SKM-1 (cell line): ENCODE measurements at regions not wholly inside any gene's neighbourhood (a gene's known extent, or its start where the extent isn't known, plus 50 kb on each side); places are given as distances from the start of the nearest gene placed in this dataset.
"Not testable (repeated sequence)": the region's sequence is repeated elsewhere in the genome, so short reads cannot be mapped to it uniquely, and the experiment has no call there.

Source experiments
- DNase-seq: peaks from one replicate; lab custom pipeline; 2025; ENCODE audit not compliant: unreplicated experiment; lab: John Stamatoyannopoulos, UW

DNA sequence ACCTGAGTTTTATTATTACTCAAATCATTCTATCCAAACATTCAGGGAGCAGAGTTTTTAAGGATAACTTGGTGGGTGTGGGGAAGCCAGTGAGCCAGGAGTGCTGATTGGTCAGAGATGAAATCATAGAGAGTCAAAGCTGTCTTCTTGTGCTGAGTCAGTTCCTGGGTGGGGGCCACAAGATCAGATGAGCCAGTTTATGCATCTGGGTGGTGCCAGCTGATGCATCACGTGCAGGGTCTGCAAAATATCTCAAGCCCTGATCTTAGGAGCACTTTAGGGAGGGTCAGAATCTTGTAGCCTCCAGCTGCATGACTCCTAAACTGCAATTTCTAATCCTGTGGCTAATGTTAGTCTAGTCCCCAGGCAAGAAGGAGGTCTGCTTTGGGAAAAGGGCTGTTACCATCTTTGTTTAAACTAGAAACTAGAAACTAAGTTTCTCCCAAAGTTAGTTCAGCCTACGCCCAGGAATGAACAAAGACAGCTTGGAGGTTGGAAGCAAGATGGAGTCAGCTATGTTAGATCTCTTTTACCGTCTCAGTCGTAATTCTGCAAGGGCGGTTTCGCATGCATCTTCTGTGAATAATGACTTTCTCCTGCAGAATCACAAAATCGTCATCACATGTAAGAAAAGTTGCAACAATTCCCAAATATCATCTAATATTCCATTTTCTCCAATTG is 97.5 kb downstream of the ZNF664 start:
- DNase-seq: not testable (repeated sequence)

DNA sequence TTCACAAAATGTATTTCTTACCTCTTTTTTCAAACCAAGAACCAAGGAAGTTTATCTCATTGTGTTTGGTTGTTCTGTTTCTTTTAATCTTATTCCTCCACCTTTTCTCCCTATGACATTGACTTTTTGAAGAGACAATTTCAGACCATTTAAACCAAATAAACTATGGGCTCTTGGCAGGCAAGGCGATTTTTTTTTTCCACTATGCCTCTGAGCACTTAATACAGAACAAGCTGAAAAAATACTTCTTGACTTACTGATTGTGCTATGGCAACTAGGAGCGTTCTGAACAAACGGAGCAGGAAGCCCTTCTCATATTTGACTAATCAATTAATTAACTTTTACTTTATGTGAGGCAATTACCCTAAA is 98.0 kb downstream of the ZNF664 start:
- no peak for DNase-seq

DNA sequence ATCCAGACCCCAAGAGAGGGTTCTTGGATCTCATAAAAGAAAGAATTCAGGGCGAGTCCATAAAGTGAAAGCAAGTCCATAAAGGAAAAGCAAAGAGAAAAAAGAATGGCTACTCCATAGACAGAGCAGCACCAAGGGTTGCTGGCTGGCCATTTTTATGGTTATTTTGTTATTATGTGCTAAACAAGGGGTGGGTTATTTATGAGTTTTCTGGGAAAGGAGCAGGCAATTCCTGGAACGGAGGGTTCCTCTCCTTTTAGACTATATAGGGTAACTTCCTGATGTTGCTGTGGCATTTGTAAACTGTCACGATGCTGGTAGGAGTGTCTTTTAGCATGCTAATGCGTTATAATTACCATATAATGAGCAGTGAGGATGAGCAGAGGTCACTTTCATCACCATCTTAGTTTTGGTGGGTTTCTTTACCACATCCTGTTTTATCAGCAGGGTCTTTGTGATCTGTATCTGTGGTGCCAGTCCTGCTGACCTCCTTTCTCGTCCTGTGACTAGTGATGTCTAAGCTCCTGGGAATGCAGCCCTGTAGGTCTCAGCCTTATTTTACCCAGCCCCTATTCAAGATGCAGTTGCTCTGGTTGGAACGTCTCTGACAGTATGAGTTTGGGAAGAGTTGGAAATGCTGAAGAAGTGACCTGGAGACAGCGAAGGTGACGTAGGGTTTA is 100.5 kb downstream of the ZNF664 start:
- DNase-seq: no peak

DNA sequence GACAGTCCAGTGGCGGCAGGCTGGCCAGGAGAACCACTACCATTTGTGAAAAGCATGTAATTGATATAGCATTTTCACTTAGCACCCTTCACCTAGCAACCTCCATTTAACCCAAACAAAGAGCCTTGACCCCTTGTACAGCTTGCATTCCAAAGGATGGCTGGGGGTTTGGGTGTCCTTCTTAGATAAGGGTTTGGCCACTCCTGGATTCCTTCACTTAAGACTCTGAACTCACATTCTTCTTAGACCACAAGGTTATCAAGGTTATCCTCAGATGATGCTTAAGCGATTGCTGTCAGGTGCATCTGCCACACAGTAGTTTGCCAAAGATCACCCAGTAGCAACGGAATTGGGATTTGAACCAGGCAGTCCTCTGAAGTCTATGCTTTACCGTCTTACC is 102.8 kb downstream of the ZNF664 start:
- no peak for DNase-seq

DNA sequence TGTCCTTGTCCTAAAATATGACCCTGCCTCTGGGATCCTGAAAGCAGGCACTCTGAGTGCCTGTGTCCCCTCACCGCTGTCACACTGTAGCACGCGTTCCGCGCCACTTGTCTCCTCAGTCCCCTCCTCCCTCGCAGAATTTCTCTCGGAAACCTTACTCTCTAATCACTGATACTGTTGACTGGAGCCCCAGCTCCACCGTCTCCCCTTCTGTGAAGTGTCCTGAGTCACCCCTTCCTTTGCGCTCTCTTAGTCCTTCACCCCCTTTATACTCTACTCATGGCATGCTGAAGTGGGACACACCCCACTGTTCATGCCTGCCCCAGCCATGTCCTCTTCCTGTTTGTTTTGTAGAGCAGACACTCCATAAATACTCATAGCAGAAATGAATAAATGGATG is 104.7 kb downstream of the ZNF664 start:
- DNase-seq: no peak

DNA sequence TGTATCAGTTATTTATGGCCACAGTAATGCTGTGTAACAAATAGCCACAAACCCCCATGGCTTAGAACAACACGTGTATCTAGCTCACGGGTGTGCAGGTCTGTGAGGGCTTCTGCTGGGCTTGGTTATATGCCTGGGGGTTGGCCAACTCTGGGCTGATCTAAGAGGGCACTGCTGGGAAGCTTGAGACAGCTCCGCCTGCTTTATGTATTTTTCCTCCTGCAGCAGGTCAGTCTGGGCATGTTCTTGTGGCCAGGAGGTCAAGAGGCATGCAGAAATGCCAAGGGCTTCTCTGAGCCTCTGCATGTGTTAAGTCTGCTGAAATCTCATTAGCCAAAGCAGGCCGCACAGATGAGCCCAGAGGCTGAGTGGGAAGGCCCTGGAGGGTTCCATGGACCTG is 105.8 kb downstream of the ZNF664 start:
- DNase-seq: no peak

DNA sequence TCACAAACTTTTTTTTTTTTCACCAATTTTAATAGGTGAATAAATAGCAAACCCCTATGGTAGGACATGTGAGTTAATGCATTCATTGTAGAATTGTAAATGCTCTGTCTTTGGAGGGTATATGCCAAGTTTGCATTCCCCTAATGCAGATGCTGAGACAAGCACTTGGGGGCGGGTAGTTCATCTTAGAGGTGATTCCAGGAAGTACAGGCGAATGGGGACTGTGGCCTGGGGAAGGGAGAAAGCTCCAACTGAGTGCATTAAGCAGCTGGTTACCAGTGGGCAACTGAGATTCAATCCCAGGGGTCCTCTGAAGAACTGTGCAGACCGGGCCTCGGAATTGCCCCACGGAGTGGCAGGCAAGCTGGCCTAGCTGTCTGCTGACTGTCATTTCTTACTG is 107.6 kb downstream of the ZNF664 start:
- no peak for DNase-seq

DNA sequence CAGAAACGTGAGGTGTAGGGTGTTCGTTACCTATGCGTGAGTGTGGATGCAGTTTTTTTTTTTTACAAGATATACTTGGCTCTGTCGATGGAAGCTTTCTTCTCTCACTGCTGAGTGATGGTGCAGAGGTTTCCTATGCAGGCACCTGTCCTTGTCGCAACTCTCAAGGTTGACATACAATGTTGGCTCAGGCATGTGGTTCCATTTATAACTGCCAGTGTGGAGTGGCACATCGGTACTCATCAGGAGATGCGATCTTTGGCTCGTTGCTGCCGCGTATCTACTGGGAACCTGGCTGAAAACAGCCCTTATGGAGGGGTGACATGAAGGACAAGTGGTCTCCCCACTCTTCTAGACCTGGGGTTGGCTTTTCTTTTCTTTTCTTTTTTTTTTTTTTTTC is 109.0 kb downstream of the ZNF664 start:
- DNase-seq: no peak

DNA sequence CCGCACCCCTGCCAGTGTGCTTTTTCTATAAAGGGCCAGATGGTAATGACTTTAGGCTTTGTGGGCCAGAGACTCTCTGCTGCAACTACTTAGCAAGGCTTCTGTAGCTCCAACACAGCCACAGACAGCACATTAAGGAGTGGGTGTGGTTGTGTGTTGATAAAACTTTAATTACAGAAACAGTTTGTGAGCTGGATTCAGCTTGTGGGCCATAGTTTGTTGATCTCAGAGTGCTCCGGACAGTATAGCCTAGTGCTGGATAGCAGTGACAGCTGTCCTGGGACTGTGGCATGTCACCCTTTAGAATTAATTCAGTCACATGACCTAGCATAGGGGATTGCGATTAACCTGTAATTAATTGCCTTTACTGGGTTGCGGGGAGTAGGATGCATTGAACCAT is 109.7 kb downstream of the ZNF664 start:
- DNase-seq: no peak

DNA sequence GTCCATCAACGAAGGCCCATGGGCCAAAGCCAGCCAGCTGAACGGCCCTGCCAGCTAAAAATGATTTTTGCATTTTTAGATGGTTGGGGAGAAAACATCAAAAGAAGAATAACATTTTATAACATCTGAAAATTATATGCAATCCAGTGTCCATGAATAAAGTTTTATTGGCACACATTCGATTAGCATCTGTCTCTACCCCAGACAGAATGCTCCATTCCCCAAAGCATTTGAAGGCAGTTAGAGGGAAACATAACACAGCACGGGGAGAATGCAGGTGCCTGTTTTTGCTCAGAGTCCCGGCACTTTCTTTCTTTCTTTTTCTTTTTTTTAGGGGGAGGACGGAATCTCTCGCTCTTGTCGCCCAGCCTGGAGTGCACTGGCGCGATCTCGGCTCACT is 110.7 kb downstream of the ZNF664 start:
- DNase-seq: no peak

DNA sequence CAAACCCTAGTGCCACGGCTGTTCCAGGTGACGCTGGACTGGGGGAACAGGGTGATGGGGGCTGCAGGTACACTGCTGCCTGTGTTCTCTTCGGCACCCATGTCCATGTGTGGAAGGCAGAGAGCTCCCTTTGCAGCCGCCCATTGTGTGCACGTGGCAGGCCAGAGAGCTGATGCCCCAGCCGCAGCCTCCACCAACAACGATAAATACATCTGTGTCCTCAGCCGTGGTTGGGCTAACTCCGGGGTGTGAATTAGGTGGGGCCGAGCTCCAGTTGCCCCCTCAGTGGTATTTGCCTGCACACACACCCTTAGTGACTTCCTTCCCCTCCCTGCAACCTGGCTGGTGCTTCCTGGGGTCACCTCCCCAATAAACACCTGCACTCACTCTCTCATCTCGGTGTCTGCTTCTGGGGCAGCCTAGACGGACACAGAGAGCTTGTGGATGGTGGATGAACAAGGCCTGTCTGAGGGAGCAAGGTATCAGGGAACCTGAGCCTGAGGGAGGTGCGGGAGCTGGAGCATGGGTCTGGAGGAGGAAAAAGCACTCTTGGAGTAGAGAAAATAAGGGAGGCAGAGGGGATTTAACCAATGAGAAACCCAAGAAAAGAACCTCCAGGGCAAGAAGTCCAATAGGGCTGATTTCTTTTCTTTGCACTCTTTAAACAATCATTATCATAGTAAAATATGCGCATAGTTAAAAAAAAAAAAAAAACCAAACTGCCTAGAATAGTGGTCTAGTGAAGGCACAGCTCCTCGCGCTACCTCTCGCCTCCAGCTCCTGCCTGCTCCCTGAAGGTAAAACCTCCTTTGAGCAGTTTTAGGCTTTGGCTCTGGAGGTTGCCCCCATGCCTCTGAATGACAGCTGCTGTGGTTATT is 112.6 kb downstream of the ZNF664 start:
- no peak for DNase-seq

DNA sequence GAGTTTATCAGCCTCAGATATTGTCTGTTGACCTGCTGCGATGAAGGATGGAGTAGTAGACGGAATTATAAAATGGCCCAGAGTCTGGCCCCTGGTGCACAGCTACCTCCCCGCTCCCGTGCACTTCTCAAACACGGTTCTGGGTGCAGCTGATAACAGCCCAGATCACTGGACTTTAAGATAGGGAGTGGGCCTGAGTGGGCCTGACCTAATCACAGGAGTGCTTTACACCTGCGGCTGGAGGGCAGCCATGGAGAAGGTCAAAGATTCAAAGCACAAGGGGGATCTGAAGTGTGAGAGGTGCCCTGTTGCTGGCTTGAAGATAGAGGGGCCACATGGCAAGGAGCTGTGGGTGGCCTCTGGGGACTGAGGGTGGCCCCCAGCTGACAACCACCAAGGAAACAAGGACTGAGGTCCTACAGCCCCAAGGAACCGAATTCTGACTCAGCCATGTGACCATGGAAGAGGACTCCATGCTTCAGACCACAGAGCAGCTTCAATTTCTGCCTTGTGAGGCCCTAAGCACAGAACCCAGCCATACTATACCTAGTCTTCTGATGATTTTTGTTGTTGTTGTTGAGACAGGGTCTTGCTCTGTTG is 113.4 kb downstream of the ZNF664 start:
- DNase-seq: no peak

DNA sequence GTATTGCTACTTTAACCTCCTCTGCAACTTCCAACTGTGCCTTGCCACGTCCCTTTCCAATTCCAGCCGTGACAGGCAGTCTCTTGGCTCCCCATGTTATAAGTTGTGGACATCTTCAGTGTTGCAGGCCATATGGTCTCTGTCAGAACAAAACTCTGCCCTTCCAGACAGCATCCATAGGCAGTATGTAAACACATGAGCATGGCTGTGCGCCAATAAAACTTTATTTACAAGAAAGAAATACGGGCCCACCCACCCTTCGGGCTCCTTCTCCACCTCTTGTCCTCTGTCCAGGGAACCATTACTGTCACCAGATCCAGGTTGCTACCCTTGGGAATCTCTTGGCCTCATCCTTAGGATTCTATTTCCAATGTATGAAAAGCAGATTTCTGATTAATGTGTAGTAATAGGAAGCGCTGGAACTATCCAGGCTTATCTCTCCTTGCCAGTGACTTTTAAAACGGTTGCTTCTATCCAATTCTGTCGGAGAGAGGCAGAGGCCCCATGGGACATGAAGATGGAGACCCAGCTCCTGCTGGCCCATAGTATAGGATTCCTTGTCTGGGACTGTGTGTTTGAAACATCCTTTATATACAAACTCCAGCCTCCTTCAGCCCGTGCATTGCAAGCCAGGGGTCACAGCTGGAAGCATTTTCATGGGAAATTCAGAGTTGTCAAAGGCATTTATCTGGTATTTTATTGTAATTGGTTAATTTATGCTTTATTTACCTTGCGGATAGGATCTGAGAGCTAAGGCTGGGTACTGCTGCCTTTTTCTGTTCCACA is 114.4 kb downstream of the ZNF664 start:
- no peak for DNase-seq

DNA sequence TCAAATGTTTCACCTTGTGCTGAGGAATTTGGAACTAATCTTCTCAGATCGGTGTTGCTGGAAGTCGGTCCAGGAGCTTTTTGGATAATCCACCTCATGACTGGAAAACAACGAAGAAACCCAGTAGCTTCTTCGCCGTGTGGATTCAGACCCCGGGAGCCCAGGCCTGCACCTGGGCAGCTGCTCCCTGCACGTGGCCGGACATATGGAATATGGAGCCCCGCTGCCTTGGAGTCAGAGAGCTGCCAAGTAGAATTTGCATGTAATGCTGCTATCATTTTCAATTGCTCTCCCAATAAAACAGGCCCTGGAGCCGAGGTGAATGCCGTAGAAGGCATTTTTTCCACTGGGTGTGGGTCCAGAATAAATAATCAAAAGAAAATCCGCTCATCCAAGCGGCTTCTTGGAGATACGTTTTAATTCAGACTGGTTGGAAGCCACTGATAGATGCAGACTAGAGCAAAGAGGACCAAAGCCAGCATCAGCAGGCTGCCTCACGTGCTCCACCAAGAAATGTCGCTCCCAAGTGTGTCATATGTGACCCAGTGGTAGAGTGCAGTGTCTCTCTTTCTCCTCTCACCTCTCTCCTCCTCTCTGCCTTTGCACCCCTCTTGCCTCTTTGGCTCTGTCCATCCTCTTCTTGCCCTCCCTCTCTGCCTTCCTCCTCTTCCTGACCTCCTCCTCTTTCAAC is 115.3 kb downstream of the ZNF664 start:
- no peak for DNase-seq

DNA sequence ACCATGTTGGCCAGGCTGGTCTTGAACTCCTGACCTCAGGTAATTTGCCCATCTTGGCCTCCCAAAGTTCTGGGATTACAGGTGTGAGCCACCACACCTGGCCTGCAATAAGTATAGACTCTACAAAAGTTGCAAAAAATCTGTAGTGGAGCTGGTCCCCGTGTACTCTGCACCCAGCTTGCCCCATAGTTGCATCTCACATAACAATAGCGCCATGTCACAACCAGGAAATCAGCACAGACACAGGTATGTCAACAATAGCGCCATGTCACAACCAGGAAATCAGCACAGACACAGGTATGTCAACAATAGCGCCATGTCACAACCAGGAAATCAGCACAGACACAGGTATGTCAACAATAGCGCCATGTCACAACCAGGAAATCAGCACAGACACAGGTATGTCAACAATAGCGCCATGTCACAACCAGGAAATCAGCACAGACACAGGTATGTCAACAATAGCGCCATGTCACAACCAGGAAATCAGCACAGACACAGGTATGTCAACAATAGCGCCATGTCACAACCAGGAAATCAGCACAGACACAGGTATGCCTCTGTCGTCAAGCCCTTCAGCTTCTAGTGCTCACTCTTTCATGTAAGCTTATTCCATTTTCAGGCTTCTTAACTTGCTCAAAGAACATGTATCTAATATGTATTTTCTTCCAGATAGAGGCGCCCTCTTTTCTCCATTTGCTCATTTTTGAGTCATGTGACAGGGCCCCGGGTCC is 116.3 kb downstream of the ZNF664 start:
- not testable (repeated sequence) for DNase-seq

DNA sequence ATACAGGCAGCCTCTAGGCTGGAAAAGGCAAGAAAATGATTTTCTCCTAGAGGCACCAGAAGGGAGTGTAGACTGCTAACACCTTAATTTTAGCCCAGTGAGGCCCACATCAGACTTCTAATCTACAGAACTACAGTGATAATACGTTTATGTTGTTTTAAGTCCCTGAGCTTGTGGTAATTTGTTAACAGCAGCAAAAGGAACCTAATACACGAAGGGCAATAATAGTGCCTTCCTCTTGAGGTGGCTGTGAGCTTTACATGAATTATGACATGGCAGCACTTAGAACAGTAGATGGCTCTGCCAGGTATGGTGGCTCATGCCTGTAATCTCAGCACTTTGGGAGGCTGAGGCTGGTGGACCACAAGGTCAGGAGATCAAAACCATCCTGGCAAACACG is 118.8 kb downstream of the ZNF664 start:
- no peak for DNase-seq

DNA sequence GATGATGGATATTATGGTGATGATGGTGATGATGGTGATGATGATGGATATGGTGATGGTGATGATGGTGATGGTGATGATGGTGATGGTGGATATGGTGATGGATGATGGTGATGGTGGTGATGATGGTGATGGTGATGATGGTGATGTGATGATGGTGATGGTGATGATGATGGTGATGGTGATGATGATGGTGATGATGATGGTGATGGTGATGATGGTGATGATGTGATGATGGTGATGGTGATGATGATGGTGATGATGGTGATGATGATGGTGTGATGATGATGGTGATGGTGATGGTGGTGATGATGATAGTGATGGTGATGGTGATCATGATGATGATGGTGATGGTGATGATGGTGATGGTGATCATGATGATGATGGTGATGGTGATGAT is 119.5 kb downstream of the ZNF664 start:
- DNase-seq: not testable (repeated sequence)

DNA sequence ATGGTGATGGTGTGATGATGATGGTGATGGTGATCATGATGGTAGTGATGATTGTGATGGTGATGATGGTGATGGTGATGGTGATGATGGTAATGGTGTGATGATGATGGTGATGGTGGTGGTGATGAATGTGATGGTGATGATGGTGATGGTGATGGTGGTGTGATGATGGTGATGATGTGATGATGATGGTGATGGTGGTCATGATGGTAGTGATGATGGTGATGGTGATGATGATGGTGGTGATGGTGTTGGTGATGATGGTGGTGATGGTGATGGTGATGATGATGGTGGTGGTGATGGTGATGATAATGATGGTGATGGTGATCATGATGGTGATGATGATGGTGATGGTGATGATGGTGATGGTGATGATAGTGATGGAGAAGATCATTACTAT is 120.3 kb downstream of the ZNF664 start:
- DNase-seq: no peak

DNA sequence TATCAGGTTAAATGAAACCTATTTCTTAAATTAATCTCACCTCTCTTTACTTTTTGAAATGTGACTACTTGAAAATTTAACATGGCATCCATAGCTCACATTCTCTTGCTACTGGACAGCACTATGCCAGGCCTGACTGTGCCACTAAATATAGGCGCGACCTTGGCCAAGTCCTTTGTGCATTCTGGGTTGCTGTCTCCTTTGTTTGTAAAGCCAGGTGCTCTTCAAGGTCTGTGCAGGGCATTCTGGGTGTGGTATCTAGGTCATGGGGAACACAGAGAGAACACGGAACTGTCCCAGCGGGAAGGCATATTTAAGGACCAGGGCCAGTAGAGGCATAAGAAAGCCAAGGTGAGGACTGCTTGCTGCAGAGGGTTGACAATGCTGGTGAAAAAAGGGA is 121.2 kb downstream of the ZNF664 start:
- no peak for DNase-seq

DNA sequence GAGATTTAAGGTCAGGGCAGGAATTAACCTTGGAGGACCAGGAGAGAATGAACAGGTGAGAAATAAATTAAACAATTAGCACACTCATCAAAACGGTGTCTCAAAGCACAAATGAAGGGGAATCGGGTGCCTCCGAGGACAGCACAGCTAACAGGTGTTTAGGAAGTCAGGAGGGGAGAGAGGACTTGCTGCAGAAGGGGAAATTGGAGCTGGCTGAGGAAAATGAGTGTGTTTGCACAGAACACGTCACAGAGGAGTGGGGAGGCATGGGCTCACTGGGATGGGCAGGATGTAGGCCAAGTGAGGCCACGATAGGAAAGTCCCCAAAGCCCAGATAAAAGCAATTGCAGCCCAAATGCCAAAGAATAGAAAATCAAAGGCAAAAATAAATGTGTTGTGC is 121.7 kb downstream of the ZNF664 start:
- DNase-seq: no peak
